M059J (cell line): ENCODE measurements at regions not wholly inside any gene's neighbourhood (a gene's known extent, or its start where the extent isn't known, plus 50 kb on each side); places are given as distances from the start of the nearest gene placed in this dataset.

Experiments
- DNase-seq: peaks from one replicate; pipeline ENCODE4 v3.0.0-alpha.2; 2012; ENCODE audit warnings: low read depth

GRCh38 chr1:14347186-14347585, 251.3 kb upstream of the KAZN start:
- DNase-seq: no peak

GRCh38 chr1:14347776-14348175, 250.7 kb upstream of the KAZN start:
- DNase-seq: no peak

DNA sequence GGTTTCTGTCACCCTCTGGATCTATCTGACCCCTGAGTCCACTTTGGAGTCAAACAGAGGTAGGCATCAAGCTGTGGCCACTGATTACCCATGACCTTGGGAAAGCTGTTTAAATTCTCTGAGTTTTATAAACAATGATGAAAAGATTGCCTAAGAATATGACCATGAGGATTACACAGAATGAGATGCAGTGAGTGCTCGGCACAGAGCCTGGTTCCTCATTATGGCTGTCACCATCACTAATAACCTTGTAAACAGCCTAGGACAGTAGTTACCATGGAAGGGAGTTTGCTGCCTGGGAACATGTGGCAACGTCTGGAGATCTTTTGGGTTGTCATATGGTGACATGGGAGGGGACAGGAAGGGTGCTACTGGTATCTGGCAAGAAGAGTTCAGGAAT, 248.3 kb upstream of the KAZN start:
- peak; percentile 50 for DNase-seq

- no peak for DNase-seq
Observed at GRCh38 chr1:14352897-14353296, 245.6 kb upstream of the KAZN start.

- DNase-seq: peak; percentile 75
Observed at GRCh38 chr1:14361005-14361404, 237.5 kb upstream of the KAZN start.

- no peak for DNase-seq
Observed at GRCh38 chr1:14362331-14362730, 236.2 kb upstream of the KAZN start.

DNA sequence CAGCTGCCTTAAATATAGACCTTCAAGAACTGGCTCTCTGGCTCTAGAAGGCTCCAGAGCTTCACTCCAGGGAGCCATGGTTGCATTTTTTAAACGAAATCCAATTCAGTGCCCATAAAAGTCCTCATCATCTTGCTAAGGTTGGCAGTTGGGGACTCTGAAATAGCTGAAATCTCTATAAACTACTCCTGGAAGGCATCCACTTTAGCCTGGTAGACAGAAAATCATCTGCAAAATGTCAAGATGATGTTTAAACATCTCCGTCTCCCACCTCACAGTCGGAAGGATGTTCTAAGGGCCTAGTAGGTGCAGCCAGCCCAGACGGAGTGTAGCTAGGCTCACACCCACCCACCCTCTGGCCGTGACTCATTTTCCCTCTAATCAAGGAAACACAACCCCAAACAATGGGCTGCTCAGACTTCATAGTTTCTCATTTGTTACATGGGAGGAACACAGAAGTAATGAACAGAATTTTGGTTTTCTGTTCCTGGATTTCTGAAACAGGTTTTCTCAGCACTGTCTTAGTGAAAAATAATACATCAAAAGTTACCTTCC, 235.4 kb upstream of the KAZN start:
- DNase-seq: no peak

GRCh38 chr1:14363707-14364413, 234.6 kb upstream of the KAZN start:
- DNase-seq: peak; percentile 27

- DNase-seq: no peak
Observed at GRCh38 chr1:14365301-14365988, 233.0 kb upstream of the KAZN start.

- DNase-seq: peak; percentile 50
Observed at GRCh38 chr1:14366091-14367018, 232.1 kb upstream of the KAZN start.

GRCh38 chr1:14367451-14367850, 231.0 kb upstream of the KAZN start:
- DNase-seq: no peak

- DNase-seq: no peak
Observed at GRCh38 chr1:14369526-14370213, 228.8 kb upstream of the KAZN start.

DNA sequence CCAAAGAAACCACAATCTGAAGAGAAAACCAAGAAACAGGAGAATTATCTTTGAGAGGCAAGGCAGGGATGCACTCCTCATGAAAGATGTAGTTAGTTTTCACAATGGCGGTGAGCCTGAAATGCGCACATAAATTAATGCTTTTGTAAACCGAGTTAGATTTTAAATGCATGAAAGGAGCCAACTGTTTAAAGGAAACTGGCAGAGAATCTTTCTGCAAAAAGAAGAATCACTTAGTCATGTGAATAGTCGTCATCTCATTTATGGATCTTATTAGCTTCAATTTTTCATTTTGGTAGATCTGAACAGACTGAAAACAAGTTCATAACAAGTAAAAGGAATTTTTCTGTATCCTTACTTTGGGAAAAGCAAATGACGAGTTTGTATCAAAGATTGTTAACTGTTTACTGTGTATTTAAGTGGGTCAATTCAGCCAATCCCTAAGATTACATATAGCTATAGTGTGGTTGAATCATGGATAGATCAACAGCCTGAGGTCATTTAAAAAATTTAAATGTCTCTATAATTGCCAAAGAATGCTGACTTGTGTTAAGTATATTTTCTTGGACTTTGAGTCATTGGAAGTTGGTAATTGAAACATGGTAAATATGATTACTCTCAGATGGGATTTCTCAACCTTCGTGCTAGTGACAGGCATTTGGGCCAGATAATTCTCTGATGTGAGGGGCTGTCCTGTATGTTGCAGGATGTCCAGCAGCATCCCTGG, 226.6 kb upstream of the KAZN start:
- DNase-seq: no peak

GRCh38 chr1:14372526-14372925, 226.0 kb upstream of the KAZN start:
- no peak for DNase-seq

DNA sequence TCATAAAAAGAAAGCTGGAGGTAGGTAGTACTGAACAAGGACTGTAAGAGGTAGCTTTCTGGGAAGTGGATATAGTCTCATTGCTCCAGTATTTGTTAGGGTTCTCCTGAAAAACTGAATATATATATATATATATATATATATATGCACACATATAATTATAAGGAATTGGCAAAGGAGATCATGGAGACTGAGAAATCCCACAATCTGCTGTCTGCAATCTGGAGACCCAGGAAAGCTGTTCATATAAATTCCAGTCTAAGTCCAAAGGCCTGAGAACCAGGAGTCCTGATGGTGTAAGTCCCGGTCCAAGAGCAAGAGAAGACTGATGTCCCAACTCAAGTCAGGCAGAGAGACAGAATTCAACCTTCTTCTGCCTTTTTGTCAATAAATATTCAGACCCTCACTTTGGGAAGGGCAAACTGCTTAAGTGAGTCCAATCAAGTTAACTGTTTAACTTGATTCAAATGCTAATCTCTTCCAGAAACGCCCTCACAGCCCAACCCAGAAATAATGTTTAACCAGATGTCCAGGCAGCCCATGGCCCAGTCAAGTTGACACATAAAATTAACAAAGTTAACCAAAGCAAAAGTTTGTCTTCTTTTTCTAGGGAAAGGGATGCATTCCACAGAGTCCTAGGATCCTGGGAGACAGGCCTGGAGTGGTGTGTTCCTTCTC, 225.3 kb upstream of the KAZN start:
- DNase-seq: no peak

DNA sequence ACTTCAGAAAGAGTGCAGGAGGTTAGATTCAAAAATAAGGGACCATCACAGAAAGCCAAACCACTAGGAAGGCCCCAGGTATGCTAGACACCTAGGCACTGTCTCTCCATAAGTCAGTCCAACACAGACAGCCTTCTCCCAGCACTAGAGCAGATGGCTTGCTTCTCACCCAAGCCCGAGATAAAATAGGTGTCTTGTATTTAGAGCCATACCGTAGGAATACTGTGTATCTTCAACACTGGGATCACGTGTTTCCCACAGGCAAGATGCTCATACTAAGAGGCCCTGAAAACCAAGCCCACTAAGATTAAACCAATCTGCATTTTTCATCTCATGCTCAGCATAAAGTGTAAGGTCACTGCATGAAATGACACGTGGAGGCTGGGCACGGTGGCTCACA, 223.3 kb upstream of the KAZN start:
- DNase-seq: no peak

- DNase-seq: peak; percentile 49
Observed at GRCh38 chr1:14377386-14377785, 221.1 kb upstream of the KAZN start.

- no peak for DNase-seq
Observed at GRCh38 chr1:14380408-14380807, 218.1 kb upstream of the KAZN start.

- DNase-seq: peak; percentile 82
Observed at GRCh38 chr1:14390816-14391215, 207.7 kb upstream of the KAZN start.

DNA sequence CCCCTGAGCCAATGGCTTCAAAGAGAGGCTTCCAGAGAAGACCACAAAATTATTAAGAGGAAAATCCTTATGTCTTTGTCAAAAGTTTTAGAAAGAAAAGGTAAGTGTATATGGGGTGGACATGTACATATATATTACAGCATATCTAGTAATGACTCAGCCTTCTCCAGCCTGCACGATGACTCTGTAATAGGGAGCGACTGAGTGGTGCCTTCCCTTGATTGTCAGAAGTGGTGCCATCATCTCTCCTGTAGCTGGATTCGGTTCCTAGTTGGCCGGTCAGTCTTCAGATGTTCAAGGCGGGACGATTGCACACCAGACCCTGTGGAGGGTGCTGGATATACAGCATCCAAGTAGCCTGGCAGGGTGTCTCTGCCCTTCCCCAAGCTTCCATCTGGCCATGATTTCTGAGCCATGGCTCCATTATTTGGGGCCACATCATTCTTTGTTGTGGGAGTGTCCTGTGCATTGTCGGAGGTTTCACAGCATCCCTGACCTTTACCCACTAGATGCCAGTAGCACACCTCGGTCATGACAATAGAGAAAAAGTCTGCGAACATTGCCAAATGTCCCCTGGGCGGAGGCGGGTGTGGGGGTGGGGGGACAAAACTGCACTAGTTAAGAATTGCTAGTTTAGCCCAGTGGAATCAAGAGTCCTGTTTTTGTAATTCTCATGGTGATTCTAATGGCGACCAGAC, 206.2 kb upstream of the KAZN start:
- DNase-seq: peak; percentile 29
